ENCODE measurements at regions not wholly inside any gene's neighbourhood (a gene's known extent, or its start where the extent isn't known, plus 50 kb on each side); places are given as distances from the start of the nearest gene placed in this dataset.

GRCh38 chr4:175559126-175559525 lies 252.9 kb downstream of the GPM6A start:
- no peak for TF ChIP-seq POLR2AphosphoS5 (IDR thresholded peaks at IDR 0.05)
- no peak for TF ChIP-seq POLR2A (IDR thresholded peaks at IDR 0.05)
- TF ChIP-seq CTCF (IDR thresholded peaks at IDR 0.05): no peak
